PC-3 (cell line): ENCODE measurements at regions not wholly inside any gene's neighbourhood (a gene's known extent, or its start where the extent isn't known, plus 50 kb on each side); places are given as distances from the start of the nearest gene placed in this dataset.

Source experiments
- CTCF ChIP-seq: fragments of 300-600 bp; sonication (generic); conservative IDR thresholded peaks from 2 replicates; pipeline ENCODE4 v1.5.1; 2017; ENCODE audit warnings: antibody characterized with exemption, low read depth, mild to moderate bottlenecking, low read length
- EZH2 ChIP-seq: fragments of 300-600 bp; sonication (generic); IDR thresholded peaks from one replicate; pipeline ENCODE4 v1.6.1; 2017; ENCODE audit warnings: antibody characterized with exemption, mild to moderate bottlenecking, low read length; ENCODE audit not compliant: unreplicated experiment
- EZH2phosphoT487 ChIP-seq: fragments of 300-600 bp; sonication (generic); IDR thresholded peaks from 2 replicates; pipeline ENCODE4 v1.6.1; 2018; ENCODE audit warnings: mild to moderate bottlenecking, antibody characterized with exemption, low read length, borderline replicate concordance

- TF ChIP-seq EZH2 (no peak), CTCF (no peak), EZH2phosphoT487 (no peak)
These were observed 681.4 kb downstream of the TENT5A start for GRCh38 chr6:81071121-81071520.
